Gastroesophageal sphincter (tissue), 4 donors: ENCODE measurements at regions not wholly inside any gene's neighbourhood (a gene's known extent, or its start where the extent isn't known, plus 50 kb on each side); places are given as distances from the start of the nearest gene placed in this dataset.

Experiments used
- ATAC-seq: fragments of 150-250 bp; one replicate; pipeline ENCODE4 v1.9.1; 2016; ENCODE audit warnings: mild to moderate bottlenecking, moderate library complexity
- H3K27ac ChIP-seq, 4 donors: fragments of 200-600 bp; sonication (generic) in 3 of 4; 1 replicate in 3 of 4; 2 replicates in 1 of 4; pipeline ENCODE4 v1.5.1; 2016 to 2019
- H3K27me3 ChIP-seq: fragments of 200-600 bp; sonication (generic); one replicate; pipeline ENCODE4 v1.5.1; 2019
- H3K36me3 ChIP-seq, 2 donors: fragments of 200-600 bp; sonication (generic); one replicate each; pipeline ENCODE4 v1.5.1; 2019; ENCODE audit warnings: control low read depth in 1 of 2
- H3K4me1 ChIP-seq, 3 donors: fragments of 200-600 bp; sonication (generic); 1 replicate in 2 of 3; 2 replicates in 1 of 3; pipeline ENCODE4 v1.5.1; 2016 to 2019; ENCODE audit warnings: control low read depth in 2 of 3
- H3K4me3 ChIP-seq, 2 donors: fragments of 200-600 bp; sonication (generic); one replicate each; pipeline ENCODE4 v1.5.1; 2019; ENCODE audit warnings: mild to moderate bottlenecking in 1 of 2, moderate library complexity in 1 of 2
- H3K9me3 ChIP-seq, 3 donors: fragments of 200-600 bp; sonication (generic); one replicate each; pipeline ENCODE4 v1.5.1; 2017 to 2019; ENCODE audit warnings: control low read depth in 2 of 3
- EP300 ChIP-seq: sonication (generic); formaldehyde crosslinking; IDR thresholded peaks from one replicate; pipeline ENCODE4 v1.6.1; 2017; ENCODE audit warnings: antibody characterized with exemption, mild to moderate bottlenecking
- POLR2A ChIP-seq, 2 donors: fragments of 450-650 bp; IDR thresholded peaks; one replicate each; pipeline ENCODE4 v1.6.1; 2017; ENCODE audit warnings: antibody characterized with exemption in 2 of 2, mild to moderate bottlenecking in 2 of 2, moderate library complexity in 1 of 2
- POLR2AphosphoS5 ChIP-seq: sonication (generic); formaldehyde crosslinking; IDR thresholded peaks from one replicate; pipeline ENCODE4 v1.6.1; 2017; ENCODE audit warnings: antibody characterized with exemption
- WGBS, 2 donors: methylation state at CpG; one replicate each; pipeline ENCODE4 v1.1.5; 2018; ENCODE audit warnings: low coverage in 1 of 2; 5-methylcytosine and 5-hydroxymethylcytosine counted together
- TF ChIP-seq, protein P1 (sequence below), 4 experiments: fragments of 200-600 bp in 2 of 4; fragments of 450-650 bp in 2 of 4; sonication (generic) in 1 of 4; IDR thresholded peaks; one replicate each; pipeline ENCODE4 v1.5.1; 2017 to 2019; ENCODE audit warnings: antibody characterized with exemption in 4 of 4, mild to moderate bottlenecking in 2 of 4, moderate library complexity in 2 of 4

DNA sequence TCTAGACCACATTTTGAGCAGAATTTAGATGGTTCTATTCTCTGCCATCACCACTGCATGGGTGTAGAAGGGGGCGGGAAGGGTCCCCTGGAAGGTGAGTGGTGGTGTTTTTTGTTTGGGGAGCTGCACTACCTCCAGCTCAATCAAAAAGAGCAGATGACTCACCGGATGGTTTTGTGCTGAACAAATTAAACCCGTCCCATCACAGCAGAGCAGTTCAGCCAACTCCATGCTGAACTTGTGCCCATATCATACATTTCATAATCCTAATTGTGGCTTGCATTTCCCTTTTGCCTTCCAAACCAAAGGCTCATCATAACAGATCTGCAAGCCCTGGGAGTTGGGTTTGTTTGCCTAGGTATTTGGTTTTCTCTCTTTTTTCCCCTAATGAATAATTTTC, 53.0 kb upstream of the RPH3A start:
- Histone ChIP-seq H3K4me3 (no peak overlapping the region), H3K9me3 (no peaks in the 10 kb centered on the region), H3K36me3 (no peaks in the 10 kb centered on the region), H3K27ac (no peak overlapping the region), H3K4me1 (no peaks in the 10 kb centered on the region), H3K27me3 (peaks cover 60% of the 10 kb centered on the region)
- no peak for ATAC-seq
- WGBS, 2 donors: 42% methylated on average over 3 of the region's 3 CpGs; no CpG with 5 or more reads in 1 of the 2 donors
- TF ChIP-seq POLR2A (IDR thresholded peaks at IDR 0.05) (no peak), EP300 (no peak), POLR2AphosphoS5 (no peak)
- TF ChIP-seq, protein P1, sequence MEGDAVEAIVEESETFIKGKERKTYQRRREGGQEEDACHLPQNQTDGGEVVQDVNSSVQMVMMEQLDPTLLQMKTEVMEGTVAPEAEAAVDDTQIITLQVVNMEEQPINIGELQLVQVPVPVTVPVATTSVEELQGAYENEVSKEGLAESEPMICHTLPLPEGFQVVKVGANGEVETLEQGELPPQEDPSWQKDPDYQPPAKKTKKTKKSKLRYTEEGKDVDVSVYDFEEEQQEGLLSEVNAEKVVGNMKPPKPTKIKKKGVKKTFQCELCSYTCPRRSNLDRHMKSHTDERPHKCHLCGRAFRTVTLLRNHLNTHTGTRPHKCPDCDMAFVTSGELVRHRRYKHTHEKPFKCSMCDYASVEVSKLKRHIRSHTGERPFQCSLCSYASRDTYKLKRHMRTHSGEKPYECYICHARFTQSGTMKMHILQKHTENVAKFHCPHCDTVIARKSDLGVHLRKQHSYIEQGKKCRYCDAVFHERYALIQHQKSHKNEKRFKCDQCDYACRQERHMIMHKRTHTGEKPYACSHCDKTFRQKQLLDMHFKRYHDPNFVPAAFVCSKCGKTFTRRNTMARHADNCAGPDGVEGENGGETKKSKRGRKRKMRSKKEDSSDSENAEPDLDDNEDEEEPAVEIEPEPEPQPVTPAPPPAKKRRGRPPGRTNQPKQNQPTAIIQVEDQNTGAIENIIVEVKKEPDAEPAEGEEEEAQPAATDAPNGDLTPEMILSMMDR (IDR thresholded peaks at IDR 0.05): no peak

DNA sequence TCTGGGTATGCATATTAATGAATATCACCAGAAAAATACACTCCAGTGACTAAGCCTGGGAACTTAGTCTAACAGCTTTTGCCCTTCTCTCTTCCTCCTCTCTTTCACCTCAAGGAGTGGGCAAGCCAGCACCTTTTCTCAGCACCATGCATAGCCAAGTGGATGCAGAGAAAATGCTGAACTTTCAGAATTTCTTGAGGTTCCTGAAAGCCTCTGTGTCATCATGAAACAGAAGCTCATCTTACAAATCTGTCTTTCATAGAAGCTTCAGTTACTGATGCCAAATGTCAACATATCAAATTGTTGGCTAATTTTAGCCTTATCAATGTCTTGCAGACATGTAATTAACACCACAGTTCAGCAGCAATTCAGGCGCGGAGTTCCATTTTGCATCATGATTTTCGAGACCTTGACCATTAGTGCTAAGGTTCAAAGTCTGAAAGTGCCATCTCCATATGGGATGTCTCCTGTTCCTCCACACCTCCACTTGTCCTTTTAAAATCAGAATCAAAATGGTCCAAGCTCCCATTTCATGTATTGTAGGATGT, 51.1 kb upstream of the RPH3A start:
- Histone ChIP-seq H3K27ac (no peak overlapping the region), H3K36me3 (no peaks in the 10 kb centered on the region), H3K27me3 (peaks cover 54% of the 10 kb centered on the region), H3K9me3 (no peaks in the 10 kb centered on the region), H3K4me3 (no peak overlapping the region), H3K4me1 (no peaks in the 10 kb centered on the region)
- 84% methylated on average over 3 of the region's 3 CpGs for WGBS, 2 donors
- ATAC-seq: no peak
- TF ChIP-seq, protein P1 (IDR thresholded peaks at IDR 0.05): no peak
- TF ChIP-seq EP300: no peak
- TF ChIP-seq POLR2AphosphoS5: no peak
- TF ChIP-seq POLR2A (IDR thresholded peaks at IDR 0.05): no peak

DNA sequence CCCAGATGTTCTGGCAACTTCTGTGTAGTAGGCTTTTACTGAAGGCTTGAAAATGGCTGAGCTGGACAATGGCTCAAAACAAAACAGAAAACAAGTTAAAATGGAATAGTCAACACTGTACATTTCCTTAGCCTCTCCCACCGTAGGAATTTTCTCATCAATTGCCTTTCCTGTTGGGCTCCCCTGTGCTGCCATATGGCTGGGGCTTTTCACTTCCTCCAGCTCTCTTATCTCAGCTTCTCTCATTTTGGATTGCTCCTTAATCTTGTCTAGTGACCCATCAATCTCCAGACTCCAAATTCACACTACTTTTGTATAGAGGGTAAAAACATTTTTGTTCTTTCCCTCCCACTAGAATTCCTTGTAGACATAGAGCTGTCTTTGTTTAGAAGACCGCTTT, 50.4 kb upstream of the RPH3A start:
- no peaks in the 10 kb centered on the region for H3K9me3 ChIP-seq
- no peak for ATAC-seq
- WGBS, 2 donors: 29 to 30% methylated on average over 1 to 2 of the region's 2 CpGs
- H3K36me3 ChIP-seq: no peaks in the 10 kb centered on the region
- no peak overlapping the region for H3K27ac ChIP-seq
- H3K27me3 ChIP-seq: peaks cover 48% of the 10 kb centered on the region
- H3K4me1 ChIP-seq: no peaks in the 10 kb centered on the region
- no peak for TF ChIP-seq POLR2AphosphoS5
- no peak overlapping the region for H3K4me3 ChIP-seq
